ENCODE measurements at regions not wholly inside any gene's neighbourhood (a gene's known extent, or its start where the extent isn't known, plus 50 kb on each side); places are given as distances from the start of the nearest gene placed in this dataset.

DNA sequence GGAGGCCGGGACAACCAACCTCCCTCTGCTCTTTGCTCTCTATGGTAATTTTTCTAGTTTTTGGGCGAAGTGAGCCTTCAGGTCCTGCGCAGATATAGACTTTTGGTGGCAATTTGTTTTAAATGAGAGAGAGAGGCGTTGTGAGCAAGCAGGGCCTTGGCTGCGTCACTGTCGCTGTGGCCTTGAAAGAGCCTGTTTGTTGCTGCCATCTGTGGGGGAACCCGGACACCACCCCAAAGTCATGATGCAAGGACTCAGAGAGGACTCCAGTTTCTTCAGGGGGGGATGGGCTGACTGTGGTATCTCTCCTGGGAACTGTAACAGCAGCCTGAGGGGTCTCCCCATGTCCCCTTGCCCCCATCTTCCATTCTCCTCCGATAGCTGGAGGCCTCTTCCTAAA lies 462.7 kb upstream of the SULF2 start:
- TF ChIP-seq, protein P1, sequence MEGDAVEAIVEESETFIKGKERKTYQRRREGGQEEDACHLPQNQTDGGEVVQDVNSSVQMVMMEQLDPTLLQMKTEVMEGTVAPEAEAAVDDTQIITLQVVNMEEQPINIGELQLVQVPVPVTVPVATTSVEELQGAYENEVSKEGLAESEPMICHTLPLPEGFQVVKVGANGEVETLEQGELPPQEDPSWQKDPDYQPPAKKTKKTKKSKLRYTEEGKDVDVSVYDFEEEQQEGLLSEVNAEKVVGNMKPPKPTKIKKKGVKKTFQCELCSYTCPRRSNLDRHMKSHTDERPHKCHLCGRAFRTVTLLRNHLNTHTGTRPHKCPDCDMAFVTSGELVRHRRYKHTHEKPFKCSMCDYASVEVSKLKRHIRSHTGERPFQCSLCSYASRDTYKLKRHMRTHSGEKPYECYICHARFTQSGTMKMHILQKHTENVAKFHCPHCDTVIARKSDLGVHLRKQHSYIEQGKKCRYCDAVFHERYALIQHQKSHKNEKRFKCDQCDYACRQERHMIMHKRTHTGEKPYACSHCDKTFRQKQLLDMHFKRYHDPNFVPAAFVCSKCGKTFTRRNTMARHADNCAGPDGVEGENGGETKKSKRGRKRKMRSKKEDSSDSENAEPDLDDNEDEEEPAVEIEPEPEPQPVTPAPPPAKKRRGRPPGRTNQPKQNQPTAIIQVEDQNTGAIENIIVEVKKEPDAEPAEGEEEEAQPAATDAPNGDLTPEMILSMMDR (IDR thresholded peaks at IDR 0.05; ENCODE audit: extremely low read depth, low read depth, low read length), result no peak

DNA sequence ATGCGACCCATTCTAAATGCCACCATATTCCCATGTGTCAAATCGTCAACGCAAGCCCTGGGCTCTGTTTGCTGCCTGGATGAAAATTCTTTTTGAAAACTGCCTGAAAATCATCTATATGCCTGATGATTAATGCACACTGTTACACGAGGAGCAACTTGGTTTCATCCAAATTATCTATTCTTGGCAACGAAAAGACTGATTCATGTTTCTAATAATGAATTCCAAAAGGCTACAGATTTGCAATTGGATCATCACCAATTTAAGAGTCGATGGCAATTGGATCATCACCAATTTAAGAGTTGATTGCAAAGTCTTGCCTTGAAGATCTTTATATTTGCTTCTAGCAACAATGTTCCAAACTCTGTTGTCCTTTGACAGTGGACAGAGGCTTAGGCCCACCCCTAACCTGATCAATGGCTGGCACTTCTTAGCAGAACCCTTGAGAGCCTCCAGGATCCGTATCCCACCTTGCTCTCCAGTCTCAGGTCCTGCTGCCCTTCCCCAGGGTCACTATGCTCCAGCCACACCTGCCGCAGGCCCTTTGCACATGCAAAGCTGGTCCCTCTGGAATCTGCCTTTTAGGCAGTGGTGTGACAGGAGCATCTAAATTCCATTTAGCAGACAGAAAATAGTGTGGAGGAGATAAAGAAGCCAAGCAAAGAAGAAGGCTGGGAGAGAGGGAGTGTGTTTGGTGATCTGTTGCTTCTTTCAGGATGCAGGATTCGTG lies 460.9 kb upstream of the SULF2 start:
- Histone ChIP-seq H3K4me3 (ENCODE audit: insufficient read depth, low read length) (no peak overlapping the region), H3K36me3 (ENCODE audit: insufficient read depth, low read length) (no peaks in the 10 kb centered on the region), H3K4me2 (ENCODE audit: insufficient read depth, low read length) (no peak overlapping the region), H4K20me1 (ENCODE audit: insufficient read depth, low read length) (no peaks in the 10 kb centered on the region), H3K79me2 (ENCODE audit: insufficient read depth, low read length) (no peaks in the 10 kb centered on the region), H2AFZ (ENCODE audit: low read length) (no peak overlapping the region), H3K27me3 (ENCODE audit: insufficient read depth, low read length) (peaks cover 32% of the 10 kb centered on the region), H3K4me1 (ENCODE audit: insufficient read depth, low read length) (no peaks in the 10 kb centered on the region), H3K27ac (ENCODE audit: low read depth, low read length) (no peak overlapping the region), H3K9me3 (ENCODE audit: low read depth, low read length) (no peaks in the 10 kb centered on the region)
- TF ChIP-seq, protein P1 (IDR thresholded peaks at IDR 0.05; ENCODE audit: extremely low read depth, low read depth, low read length), result no peak
- DNase-seq (ENCODE audit: insufficient read length, low spot score, missing footprints), result peak; percentile 58

More for the DNA sequence above, 462.7 kb upstream of the SULF2 start:
- Histone ChIP-seq H4K20me1 (ENCODE audit: insufficient read depth, low read length) (no peaks in the 10 kb centered on the region), H3K27me3 (ENCODE audit: insufficient read depth, low read length) (peaks cover 28% of the 10 kb centered on the region), H3K36me3 (ENCODE audit: insufficient read depth, low read length) (no peaks in the 10 kb centered on the region), H3K9me3 (ENCODE audit: low read depth, low read length) (no peaks in the 10 kb centered on the region), H3K4me2 (ENCODE audit: insufficient read depth, low read length) (no peak overlapping the region), H3K4me3 (ENCODE audit: insufficient read depth, low read length) (no peak overlapping the region), H2AFZ (ENCODE audit: low read length) (no peak overlapping the region), H3K4me1 (ENCODE audit: insufficient read depth, low read length) (no peaks in the 10 kb centered on the region), H3K79me2 (ENCODE audit: insufficient read depth, low read length) (no peaks in the 10 kb centered on the region), H3K27ac (ENCODE audit: low read depth, low read length) (no peak overlapping the region)
- DNase-seq (ENCODE audit: insufficient read length, low spot score, missing footprints), result peak; percentile 15

DNA sequence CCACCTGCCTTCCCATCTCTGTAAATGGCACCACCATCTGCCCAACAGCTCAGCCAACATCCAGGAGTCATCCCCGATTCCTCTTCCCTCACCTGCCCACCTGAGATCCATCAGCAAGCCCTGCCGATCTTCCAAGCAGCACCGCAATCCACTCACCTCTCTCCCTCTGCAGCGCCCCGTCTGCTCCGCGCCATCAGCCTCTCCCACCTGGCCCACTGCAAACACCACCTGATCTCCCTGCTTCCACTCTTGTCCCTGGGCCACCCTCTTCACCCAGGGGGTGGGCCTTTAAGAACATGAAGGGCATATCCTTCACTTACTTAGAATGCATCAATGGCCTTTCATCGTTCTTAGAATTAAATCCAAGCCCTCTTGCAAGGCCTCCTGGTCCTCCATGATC lies 457.3 kb upstream of the SULF2 start:
- TF ChIP-seq, protein P1 (IDR thresholded peaks at IDR 0.05; ENCODE audit: extremely low read depth, low read depth, low read length), result no peak
- Histone ChIP-seq H3K36me3 (ENCODE audit: insufficient read depth, low read length) (no peaks in the 10 kb centered on the region), H3K27ac (ENCODE audit: low read depth, low read length) (no peak overlapping the region), H3K4me2 (ENCODE audit: insufficient read depth, low read length) (no peak overlapping the region), H3K4me1 (ENCODE audit: insufficient read depth, low read length) (no peaks in the 10 kb centered on the region), H3K27me3 (ENCODE audit: insufficient read depth, low read length) (peaks cover 26% of the 10 kb centered on the region), H3K9me3 (ENCODE audit: low read depth, low read length) (no peaks in the 10 kb centered on the region), H4K20me1 (ENCODE audit: insufficient read depth, low read length) (no peaks in the 10 kb centered on the region), H2AFZ (ENCODE audit: low read length) (no peak overlapping the region), H3K4me3 (ENCODE audit: insufficient read depth, low read length) (no peak overlapping the region), H3K79me2 (ENCODE audit: insufficient read depth, low read length) (no peaks in the 10 kb centered on the region)
- no peak for DNase-seq (ENCODE audit: insufficient read length, low spot score, missing footprints)

DNA sequence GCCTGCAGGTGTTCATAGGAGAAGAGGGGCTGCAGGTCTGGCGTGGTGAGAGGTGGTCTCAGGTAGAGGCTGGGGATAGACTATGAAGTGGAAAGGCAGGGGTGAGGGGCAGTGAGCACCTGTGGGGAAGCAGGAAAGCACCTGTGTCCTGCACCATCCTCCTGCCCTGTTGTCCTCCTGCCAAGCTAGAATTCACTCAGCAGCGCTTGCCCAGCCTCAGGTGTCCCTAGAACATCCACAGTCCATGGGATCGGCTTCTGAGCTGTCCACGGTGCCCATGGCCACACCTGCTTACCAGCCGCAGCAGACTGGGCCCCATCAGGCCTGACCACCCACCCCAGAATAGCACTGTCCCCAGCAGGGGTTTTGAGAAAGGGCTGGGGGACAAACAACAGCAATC lies 456.2 kb upstream of the SULF2 start:
- no peak overlapping the region for H2AFZ ChIP-seq (ENCODE audit: low read length)
- H3K27ac ChIP-seq (ENCODE audit: low read depth, low read length), result no peak overlapping the region
- no peak overlapping the region for H3K4me3 ChIP-seq (ENCODE audit: insufficient read depth, low read length)
- no peaks in the 10 kb centered on the region for H3K4me1 ChIP-seq (ENCODE audit: insufficient read depth, low read length)
- H3K4me2 ChIP-seq (ENCODE audit: insufficient read depth, low read length), result no peak overlapping the region
- no peak for DNase-seq (ENCODE audit: insufficient read length, low spot score, missing footprints)
- TF ChIP-seq, protein P1 (IDR thresholded peaks at IDR 0.05; ENCODE audit: extremely low read depth, low read depth, low read length), result no peak
- no peaks in the 10 kb centered on the region for H3K79me2 ChIP-seq (ENCODE audit: insufficient read depth, low read length)
- no peaks in the 10 kb centered on the region for H3K9me3 ChIP-seq (ENCODE audit: low read depth, low read length)
- H3K27me3 ChIP-seq (ENCODE audit: insufficient read depth, low read length), result peaks cover 26% of the 10 kb centered on the region
- no peaks in the 10 kb centered on the region for H3K36me3 ChIP-seq (ENCODE audit: insufficient read depth, low read length)
- H4K20me1 ChIP-seq (ENCODE audit: insufficient read depth, low read length), result no peaks in the 10 kb centered on the region

Measured in osteoblast (primary cell).